ENCODE measurements at regions not wholly inside any gene's neighbourhood (a gene's known extent, or its start where the extent isn't known, plus 50 kb on each side); places are given as distances from the start of the nearest gene placed in this dataset.

DNA sequence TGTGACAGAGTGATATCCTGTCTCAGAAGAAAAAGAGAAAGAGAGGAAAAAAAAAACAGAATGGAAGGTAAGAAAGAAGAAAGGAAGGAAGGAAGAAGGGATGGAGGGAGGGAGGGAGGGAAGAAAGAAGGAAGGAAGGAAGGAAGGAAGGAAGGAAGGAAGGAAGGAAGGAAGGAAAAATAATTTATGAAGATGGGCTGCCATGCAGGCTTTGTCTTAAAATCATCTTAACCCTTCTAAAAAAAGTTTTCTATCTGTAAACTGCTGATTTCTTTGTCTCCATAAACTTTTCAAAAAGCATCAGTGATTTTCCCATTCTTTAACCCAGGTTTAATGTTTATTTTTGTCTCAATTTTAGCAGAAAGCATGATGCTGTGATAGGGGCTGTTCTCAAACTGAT is 1154.1 kb upstream of the CDH6 start:
- TF ChIP-seq, protein P1, sequence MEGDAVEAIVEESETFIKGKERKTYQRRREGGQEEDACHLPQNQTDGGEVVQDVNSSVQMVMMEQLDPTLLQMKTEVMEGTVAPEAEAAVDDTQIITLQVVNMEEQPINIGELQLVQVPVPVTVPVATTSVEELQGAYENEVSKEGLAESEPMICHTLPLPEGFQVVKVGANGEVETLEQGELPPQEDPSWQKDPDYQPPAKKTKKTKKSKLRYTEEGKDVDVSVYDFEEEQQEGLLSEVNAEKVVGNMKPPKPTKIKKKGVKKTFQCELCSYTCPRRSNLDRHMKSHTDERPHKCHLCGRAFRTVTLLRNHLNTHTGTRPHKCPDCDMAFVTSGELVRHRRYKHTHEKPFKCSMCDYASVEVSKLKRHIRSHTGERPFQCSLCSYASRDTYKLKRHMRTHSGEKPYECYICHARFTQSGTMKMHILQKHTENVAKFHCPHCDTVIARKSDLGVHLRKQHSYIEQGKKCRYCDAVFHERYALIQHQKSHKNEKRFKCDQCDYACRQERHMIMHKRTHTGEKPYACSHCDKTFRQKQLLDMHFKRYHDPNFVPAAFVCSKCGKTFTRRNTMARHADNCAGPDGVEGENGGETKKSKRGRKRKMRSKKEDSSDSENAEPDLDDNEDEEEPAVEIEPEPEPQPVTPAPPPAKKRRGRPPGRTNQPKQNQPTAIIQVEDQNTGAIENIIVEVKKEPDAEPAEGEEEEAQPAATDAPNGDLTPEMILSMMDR (IDR thresholded peaks at IDR 0.05) = no peak
- TF ChIP-seq POLR2A (IDR thresholded peaks at IDR 0.05) = no peak

Measured in body of pancreas (tissue), 4 donors.